ENCODE measurements at regions not wholly inside any gene's neighbourhood (a gene's known extent, or its start where the extent isn't known, plus 50 kb on each side); places are given as distances from the start of the nearest gene placed in this dataset.

DNA sequence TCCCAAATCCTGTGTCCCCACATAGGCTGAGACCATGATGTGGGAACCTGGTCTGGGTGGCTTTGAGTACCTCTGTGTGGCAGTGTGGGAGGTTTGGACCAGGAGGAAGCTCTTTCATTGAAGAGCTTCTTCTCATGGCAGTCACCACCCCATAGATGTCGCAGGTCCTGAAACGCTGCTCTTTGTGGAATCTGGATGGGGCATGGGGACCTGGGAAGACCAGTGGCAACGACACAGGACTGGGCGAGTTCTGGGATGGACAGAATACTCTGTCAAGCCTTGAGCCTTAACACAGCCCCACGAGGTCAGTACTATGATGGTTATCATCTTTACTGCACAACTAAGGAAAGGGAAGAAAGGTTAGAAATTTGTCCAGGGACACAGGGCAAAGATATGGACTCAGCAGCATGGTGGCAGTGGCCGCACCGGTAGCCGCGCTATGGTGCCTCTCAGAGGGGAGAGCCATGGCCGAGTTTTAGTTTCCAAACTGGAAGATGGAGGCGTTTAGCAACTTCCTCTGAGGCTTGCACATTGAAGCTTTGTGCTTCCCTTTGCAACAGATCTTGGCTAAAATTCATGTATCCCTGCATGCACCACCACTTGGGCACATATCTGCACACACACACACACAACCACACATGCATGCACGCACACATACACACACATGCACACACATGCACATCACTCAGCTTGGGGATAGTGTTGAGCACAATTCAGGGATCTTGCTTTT is 117.7 kb upstream of the C1orf174 start:
- TF ChIP-seq, protein P1, sequence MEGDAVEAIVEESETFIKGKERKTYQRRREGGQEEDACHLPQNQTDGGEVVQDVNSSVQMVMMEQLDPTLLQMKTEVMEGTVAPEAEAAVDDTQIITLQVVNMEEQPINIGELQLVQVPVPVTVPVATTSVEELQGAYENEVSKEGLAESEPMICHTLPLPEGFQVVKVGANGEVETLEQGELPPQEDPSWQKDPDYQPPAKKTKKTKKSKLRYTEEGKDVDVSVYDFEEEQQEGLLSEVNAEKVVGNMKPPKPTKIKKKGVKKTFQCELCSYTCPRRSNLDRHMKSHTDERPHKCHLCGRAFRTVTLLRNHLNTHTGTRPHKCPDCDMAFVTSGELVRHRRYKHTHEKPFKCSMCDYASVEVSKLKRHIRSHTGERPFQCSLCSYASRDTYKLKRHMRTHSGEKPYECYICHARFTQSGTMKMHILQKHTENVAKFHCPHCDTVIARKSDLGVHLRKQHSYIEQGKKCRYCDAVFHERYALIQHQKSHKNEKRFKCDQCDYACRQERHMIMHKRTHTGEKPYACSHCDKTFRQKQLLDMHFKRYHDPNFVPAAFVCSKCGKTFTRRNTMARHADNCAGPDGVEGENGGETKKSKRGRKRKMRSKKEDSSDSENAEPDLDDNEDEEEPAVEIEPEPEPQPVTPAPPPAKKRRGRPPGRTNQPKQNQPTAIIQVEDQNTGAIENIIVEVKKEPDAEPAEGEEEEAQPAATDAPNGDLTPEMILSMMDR (IDR thresholded peaks at IDR 0.05; ENCODE audit: borderline replicate concordance, insufficient read depth, low read depth, low read length) = no peak
- no peak overlapping the region for H3K4me3 ChIP-seq (ENCODE audit: low read depth, low read length)

DNA sequence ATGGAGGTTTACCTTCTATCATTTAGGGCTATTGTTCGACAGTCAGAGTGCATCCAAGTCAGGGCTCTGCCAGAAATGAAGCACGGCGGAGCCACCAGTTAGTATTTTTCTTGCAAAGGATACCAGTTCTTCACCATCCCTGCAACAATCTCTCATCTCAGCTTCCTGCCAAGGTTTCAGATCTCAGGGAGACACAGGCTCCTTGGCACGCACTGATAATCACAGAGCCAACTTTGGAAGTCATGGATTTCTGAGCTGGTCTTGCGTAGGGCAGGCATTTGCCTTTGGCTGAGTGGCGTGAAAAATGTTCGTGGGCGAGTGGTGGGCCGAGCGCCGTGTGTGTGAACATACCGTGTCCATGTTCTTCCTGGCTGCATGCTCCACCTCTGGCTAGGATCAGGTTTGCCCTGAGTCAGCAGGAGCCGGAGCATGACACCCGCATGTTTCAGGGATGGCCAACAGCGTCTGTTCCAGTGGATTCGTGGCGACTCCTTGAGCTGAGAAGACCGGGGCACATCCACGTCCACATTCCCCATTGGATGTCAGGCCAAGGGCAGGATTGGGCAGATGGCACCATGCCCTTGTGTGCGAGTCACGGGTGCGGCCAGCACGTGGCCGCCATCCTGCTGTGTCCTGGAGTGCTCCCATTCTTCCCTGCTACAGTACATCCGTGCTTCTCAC is 118.5 kb upstream of the C1orf174 start:
- TF ChIP-seq, protein P1 (IDR thresholded peaks at IDR 0.05; ENCODE audit: borderline replicate concordance, insufficient read depth, low read depth, low read length) = no peak
- no peak overlapping the region for H3K4me3 ChIP-seq (ENCODE audit: low read depth, low read length)

DNA sequence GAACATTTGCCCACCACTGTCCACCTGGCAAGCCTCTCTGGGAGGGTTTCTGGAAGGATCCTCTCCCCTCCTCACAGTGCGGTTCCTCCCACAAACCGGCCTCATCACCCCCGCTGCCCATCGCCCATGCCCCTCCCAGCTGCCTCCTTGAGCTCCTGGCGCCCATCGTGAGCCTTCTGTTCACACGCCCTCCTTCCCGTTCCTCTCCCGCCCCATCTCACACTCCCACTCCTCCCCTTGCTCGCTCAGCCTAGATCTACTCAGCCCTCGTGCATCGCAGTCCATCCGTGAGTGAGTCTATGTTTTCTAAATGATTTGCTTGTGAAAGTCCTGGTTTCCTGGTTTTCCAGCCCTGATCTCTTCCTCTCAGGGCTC is 119.1 kb upstream of the C1orf174 start:
- TF ChIP-seq, protein P1 (IDR thresholded peaks at IDR 0.05; ENCODE audit: borderline replicate concordance, insufficient read depth, low read depth, low read length) = no peak
- H3K4me3 ChIP-seq (ENCODE audit: low read depth, low read length) = no peak overlapping the region

DNA sequence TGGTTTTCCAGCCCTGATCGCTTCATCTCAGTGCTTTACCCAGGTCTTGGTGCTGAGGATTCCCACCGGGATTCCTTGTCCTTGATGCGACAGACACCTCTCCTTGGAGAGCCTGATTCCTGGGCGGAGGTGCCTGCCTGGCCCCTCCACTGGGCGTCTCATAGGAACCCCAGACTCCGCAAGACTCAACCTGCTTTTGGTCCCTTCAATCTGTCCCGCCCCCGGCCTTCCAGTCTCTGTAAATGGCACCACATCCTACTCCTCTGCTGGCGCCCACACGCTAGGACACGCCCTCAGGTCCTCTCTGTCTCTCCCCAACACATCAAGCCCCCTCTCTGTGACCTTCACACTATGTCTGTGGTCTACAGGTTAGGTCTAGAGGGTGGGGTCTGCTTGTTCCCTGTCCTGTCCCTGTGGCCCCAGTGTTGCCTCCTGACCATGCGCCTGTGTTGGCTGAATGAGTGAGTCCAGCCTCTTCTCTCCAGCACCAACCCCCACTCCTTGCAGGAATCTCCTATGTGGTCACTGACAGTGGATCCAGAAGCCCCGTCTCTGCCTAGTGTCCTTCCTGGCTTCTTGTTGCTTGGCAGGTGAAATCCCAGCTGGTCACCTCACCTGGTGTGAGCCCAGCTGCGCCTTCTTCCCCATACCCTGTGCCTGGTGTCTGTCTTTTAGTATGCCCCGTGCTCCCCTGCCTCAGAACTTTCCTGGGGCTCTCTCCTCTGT is 119.7 kb upstream of the C1orf174 start:
- TF ChIP-seq, protein P1 (IDR thresholded peaks at IDR 0.05; ENCODE audit: borderline replicate concordance, insufficient read depth, low read depth, low read length) = no peak
- H3K4me3 ChIP-seq (ENCODE audit: low read depth, low read length) = no peak overlapping the region

DNA sequence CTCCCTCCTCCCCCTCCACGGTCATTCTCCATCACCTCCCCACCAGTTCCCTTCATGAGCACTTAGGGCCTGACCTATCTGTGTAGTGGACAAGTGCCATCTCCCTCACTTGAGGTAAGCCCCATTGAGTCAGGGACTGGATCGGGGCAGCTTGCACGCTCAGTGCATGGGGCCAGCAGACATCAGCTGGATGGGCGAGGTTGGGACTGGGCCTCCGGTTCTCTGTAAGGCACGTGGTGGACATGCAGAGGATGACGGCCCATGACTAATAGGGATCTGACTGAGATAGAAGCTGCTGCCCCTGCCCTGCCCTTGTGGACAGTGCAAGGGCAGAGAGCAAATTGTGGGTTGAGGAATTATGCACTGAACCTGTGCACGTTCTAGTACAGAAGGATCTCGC is 120.4 kb upstream of the C1orf174 start:
- H3K4me3 ChIP-seq (ENCODE audit: low read depth, low read length) = no peak overlapping the region
- TF ChIP-seq, protein P1 (IDR thresholded peaks at IDR 0.05; ENCODE audit: borderline replicate concordance, insufficient read depth, low read depth, low read length) = no peak

DNA sequence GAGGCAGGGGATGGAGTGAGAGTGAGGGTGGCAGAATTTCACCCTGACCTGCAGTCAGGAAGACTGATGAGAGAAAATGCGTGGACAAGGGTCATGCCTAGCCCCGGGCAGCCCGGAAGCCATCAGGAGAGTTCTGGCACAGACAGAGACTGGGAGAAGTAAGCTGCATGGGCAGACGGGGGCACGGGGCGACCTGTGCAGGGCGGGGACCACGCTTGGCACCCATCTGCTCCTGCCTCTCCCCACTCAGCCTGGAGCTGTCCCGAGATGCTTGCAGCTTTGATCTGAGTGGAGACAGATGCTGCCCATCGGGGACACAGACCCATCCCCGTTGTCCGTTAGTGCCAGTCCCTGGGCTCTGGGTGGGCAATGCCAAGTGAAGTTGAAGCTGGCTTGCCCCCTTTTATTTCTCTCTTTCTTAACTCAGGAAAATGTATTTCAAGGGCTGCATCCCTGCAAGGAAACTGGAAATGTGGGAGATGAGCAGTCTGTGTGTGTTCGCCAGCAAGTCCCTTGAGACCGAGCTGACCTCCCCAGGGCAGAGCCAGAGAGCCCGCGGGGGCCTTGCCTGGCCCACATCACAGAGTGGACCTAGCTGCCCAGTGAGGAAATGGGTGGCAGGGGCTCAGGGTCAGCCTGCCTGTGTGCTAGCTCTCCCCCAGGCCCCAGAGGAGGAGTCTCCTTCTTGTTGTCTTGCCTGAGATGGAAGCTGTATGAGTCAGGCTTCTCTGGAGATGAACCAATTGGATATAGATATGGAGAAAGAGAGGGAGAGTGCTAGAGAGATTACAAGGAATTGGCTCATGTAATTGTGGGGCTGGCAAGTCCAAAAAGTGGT is 121.3 kb upstream of the C1orf174 start:
- TF ChIP-seq, protein P1 (IDR thresholded peaks at IDR 0.05; ENCODE audit: borderline replicate concordance, insufficient read depth, low read depth, low read length) = no peak

More for the DNA sequence above, 121.3 kb upstream of the C1orf174 start:
- no peak overlapping the region for H3K4me3 ChIP-seq (ENCODE audit: low read depth, low read length)
